ENCODE measurements at regions not wholly inside any gene's neighbourhood (a gene's known extent, or its start where the extent isn't known, plus 50 kb on each side); places are given as distances from the start of the nearest gene placed in this dataset.
"Not testable (repeated sequence)": the region's sequence is repeated elsewhere in the genome, so short reads cannot be mapped to it uniquely, and the experiment has no call there.

DNA sequence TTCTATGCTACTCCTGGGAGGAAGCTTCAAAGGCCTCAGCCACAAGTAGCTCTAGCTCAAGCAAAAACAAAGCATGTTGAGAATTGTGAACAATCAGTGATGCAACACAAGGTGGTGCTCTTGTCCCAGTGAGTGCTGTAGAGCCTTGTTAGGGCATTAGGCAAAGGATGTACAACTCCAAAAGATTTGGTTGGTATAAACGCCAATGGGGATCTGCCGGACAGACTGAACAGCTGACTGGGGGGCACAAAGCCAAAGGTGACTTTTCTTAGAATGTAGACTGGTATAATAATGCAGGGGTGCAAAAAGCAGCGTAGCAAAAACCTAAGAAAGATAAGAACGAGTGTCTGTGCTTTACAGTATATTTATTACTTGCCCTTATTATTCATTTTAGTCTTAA lies 62.6 kb upstream of the ALB start:
- Histone ChIP-seq H3K4me1 (peaks cover 4% of the 10 kb centered on the region), H3K27ac (no peak overlapping the region), H3K9ac (no peak overlapping the region), H3K36me3 (ENCODE audit: control insufficient read depth, insufficient read depth, low read length) (no peaks in the 10 kb centered on the region), H3K79me2 (no peaks in the 10 kb centered on the region), H2AFZ (peak overlapping the region; percentile 62), H3K9me3 (ENCODE audit: control insufficient read depth, low read length) (no peaks in the 10 kb centered on the region), H3K4me2 (ENCODE audit: low read length) (no peak overlapping the region), H3K27me3 (ENCODE audit: control insufficient read depth, insufficient read depth, low read length) (no peaks in the 10 kb centered on the region), H3K4me3 (ENCODE audit: low read depth, low read length) (no peak overlapping the region)
- TF ChIP-seq, protein P1, sequence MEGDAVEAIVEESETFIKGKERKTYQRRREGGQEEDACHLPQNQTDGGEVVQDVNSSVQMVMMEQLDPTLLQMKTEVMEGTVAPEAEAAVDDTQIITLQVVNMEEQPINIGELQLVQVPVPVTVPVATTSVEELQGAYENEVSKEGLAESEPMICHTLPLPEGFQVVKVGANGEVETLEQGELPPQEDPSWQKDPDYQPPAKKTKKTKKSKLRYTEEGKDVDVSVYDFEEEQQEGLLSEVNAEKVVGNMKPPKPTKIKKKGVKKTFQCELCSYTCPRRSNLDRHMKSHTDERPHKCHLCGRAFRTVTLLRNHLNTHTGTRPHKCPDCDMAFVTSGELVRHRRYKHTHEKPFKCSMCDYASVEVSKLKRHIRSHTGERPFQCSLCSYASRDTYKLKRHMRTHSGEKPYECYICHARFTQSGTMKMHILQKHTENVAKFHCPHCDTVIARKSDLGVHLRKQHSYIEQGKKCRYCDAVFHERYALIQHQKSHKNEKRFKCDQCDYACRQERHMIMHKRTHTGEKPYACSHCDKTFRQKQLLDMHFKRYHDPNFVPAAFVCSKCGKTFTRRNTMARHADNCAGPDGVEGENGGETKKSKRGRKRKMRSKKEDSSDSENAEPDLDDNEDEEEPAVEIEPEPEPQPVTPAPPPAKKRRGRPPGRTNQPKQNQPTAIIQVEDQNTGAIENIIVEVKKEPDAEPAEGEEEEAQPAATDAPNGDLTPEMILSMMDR (IDR thresholded peaks at IDR 0.05), result peak; percentile 44

DNA sequence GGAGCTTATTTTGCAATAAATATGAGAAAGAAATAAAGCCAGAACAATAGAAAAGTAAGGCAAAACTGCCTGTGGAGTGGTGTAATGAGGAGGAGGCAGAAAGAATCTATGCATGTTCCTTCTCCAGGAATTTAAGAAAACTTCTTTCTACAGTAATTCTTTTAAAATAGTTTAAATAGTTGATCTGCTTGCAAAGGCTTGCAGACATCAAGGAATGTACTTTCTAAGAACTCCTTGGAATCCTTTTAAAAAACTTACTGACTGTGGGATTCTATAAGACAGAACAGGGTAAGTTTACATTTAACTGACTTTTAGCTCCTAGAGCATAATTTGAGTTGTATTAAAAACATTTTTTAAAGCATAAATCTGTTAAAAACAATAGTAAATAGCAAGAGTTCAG lies 63.2 kb upstream of the ALB start:
- TF ChIP-seq, protein P1 (IDR thresholded peaks at IDR 0.05), result no peak

DNA sequence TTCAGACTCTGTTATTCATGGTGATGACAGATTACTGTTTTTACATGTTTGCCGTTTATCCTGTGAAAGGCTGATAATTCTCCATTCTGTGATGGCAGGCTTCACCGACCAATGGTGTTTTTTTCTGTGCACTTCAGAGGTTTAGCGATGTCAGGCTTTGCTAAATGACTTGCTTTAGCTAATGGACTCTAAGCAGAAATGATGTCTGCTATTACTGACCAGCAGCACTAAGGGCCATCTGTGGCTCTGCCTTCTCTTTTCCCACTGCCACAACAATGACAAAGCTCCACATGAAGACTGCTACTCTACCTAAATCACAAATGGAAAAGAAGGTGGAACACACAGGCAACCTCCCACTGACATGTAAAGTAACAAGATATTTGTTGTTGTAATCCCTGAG lies 68.4 kb upstream of the ALB start:
- no peak overlapping the region for H3K27ac ChIP-seq
- H3K27me3 ChIP-seq (ENCODE audit: control insufficient read depth, insufficient read depth, low read length), result no peaks in the 10 kb centered on the region
- H3K4me2 ChIP-seq (ENCODE audit: low read length), result no peak overlapping the region
- H3K4me1 ChIP-seq, result no peaks in the 10 kb centered on the region
- H3K4me3 ChIP-seq (ENCODE audit: low read depth, low read length), result no peak overlapping the region
- H3K36me3 ChIP-seq (ENCODE audit: control insufficient read depth, insufficient read depth, low read length), result no peaks in the 10 kb centered on the region
- TF ChIP-seq, protein P1 (IDR thresholded peaks at IDR 0.05), result no peak
- H3K9me3 ChIP-seq (ENCODE audit: control insufficient read depth, low read length), result no peaks in the 10 kb centered on the region
- H2AFZ ChIP-seq, result no peak overlapping the region
- H3K79me2 ChIP-seq, result no peaks in the 10 kb centered on the region
- no peak overlapping the region for H3K9ac ChIP-seq

More for the DNA sequence above, 63.2 kb upstream of the ALB start:
- Histone ChIP-seq H2AFZ (no peak overlapping the region), H3K4me3 (ENCODE audit: low read depth, low read length) (no peak overlapping the region), H3K9me3 (ENCODE audit: control insufficient read depth, low read length) (no peaks in the 10 kb centered on the region), H3K4me2 (ENCODE audit: low read length) (no peak overlapping the region), H3K9ac (no peak overlapping the region), H3K36me3 (ENCODE audit: control insufficient read depth, insufficient read depth, low read length) (no peaks in the 10 kb centered on the region), H3K4me1 (peaks cover 4% of the 10 kb centered on the region), H3K79me2 (no peaks in the 10 kb centered on the region), H3K27me3 (ENCODE audit: control insufficient read depth, insufficient read depth, low read length) (no peaks in the 10 kb centered on the region), H3K27ac (no peak overlapping the region)

DNA sequence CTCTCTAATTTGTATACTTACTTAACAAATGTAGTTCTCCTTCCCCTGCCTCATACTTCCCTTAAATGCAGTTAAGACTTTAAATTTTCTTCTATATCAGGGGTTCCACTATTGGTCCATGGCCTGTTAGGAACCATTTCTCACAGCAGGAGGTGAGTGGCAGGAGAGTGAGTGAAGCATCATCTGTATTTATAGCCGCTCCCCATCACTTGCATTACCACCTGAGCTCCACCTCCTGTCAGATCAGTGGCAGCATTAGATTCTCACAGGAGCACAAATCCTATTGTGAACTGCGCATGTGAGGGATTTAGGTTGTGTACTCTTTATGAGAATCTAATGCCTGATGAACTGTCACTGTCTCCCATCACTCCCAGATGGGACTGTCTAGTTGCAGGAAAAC lies 72.1 kb upstream of the ALB start:
- H3K4me1 ChIP-seq; H3K4me3 ChIP-seq (ENCODE audit: low read depth, low read length); H3K27ac ChIP-seq; H3K27me3 ChIP-seq (ENCODE audit: control insufficient read depth, insufficient read depth, low read length); H2AFZ ChIP-seq; H3K9me3 ChIP-seq (ENCODE audit: control insufficient read depth, low read length); H3K9ac ChIP-seq; H3K79me2 ChIP-seq; H3K4me2 ChIP-seq (ENCODE audit: low read length); H3K36me3 ChIP-seq (ENCODE audit: control insufficient read depth, insufficient read depth, low read length): not testable (repeated sequence)

DNA sequence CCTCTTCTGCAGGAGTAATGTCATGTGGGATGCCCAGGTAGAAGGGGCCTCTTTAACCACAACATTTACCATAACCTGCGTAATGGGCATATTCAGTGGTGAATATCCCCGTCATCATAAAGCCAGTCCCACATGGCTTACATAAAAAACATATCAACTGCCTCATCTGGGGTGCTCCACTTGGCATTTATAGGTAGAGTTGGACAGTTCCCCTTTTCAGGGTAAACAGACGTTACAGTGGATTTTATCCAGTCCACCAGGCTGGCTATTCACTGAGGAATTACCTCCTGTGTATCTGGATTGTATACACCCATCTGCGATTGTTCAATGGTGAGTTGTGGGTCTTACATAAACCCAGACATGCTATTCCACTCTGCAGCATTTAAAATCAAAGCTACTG lies 70.7 kb upstream of the ANKRD17 start:
- Histone ChIP-seq H3K4me3 (ENCODE audit: low read depth, low read length) (no peak overlapping the region), H3K4me2 (ENCODE audit: low read length) (no peak overlapping the region), H3K4me1 (no peaks in the 10 kb centered on the region), H3K79me2 (no peaks in the 10 kb centered on the region), H3K9ac (no peak overlapping the region), H3K27ac (no peak overlapping the region), H3K27me3 (ENCODE audit: control insufficient read depth, insufficient read depth, low read length) (no peaks in the 10 kb centered on the region), H3K36me3 (ENCODE audit: control insufficient read depth, insufficient read depth, low read length) (no peaks in the 10 kb centered on the region), H3K9me3 (ENCODE audit: control insufficient read depth, low read length) (no peaks in the 10 kb centered on the region), H2AFZ (no peak overlapping the region)
- TF ChIP-seq, protein P1 (IDR thresholded peaks at IDR 0.05), result no peak

DNA sequence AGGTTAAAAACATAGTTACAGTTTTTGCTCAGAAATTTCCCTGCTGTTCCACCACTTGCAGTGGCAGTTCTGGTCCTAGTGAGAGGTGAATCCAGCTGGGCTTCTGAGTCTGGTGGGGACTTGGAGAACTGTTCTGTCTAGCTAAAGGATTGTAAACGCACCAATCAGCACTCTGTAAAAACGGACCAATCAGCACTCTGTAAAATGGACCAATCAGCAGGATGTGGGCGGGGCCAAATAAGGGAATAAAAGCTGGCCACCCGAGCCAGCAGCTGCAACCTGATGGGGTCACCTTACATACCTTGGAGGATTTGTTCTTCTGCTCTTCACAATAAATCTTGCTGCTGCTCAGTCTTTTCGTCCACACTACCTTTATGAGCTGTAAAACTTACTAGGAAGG lies 67.2 kb upstream of the ANKRD17 start:
- H3K9ac ChIP-seq; H3K4me3 ChIP-seq (ENCODE audit: low read depth, low read length); H3K36me3 ChIP-seq (ENCODE audit: control insufficient read depth, insufficient read depth, low read length); H3K4me1 ChIP-seq; H3K27ac ChIP-seq; H3K9me3 ChIP-seq (ENCODE audit: control insufficient read depth, low read length); H2AFZ ChIP-seq; H3K4me2 ChIP-seq (ENCODE audit: low read length); H3K27me3 ChIP-seq (ENCODE audit: control insufficient read depth, insufficient read depth, low read length); H3K79me2 ChIP-seq: not testable (repeated sequence)

Measured in parathyroid adenoma (tissue), 2 donors.